PFSK-1 (cell line): ENCODE measurements at regions not wholly inside any gene's neighbourhood (a gene's known extent, or its start where the extent isn't known, plus 50 kb on each side); places are given as distances from the start of the nearest gene placed in this dataset.

Experiments
- FOXP2 ChIP-seq: optimal IDR thresholded peaks from 2 replicates; pipeline ENCODE3; 2011; ENCODE audit warnings: borderline replicate concordance, control low read depth, inconsistent platforms; ENCODE audit not compliant: insufficient read depth; ENCODE audit errors: extremely low read length, extremely low read depth
- POLR2AphosphoS5 ChIP-seq: IDR thresholded peaks from 2 replicates; pipeline ENCODE4 v1.6.1; 2012; ENCODE audit warnings: low read depth, mild to moderate bottlenecking, control low read depth, low read length, moderate library complexity
- SIN3A ChIP-seq: IDR thresholded peaks from 2 replicates; pipeline ENCODE4 v1.6.1; 2012; ENCODE audit warnings: mild to moderate bottlenecking, low read length, moderate library complexity, borderline replicate concordance; ENCODE audit not compliant: insufficient read depth
- TAF1 ChIP-seq: IDR thresholded peaks from 2 replicates; pipeline ENCODE4 v1.6.1; 2012; ENCODE audit warnings: low read length, control low read depth, borderline replicate concordance; ENCODE audit not compliant: insufficient read depth
- TF ChIP-seq, protein P1 (sequence below), 2 experiments: IDR thresholded peaks; 2 replicates each; pipeline versions ENCODE4 v1.6.1 to v1.8.0; 2011 to 2012; ENCODE audit warnings: low read depth in 2 of 2, low read length in 2 of 2, control low read depth in 1 of 2, inconsistent platforms in 1 of 2, mild to moderate bottlenecking in 1 of 2, moderate library complexity in 1 of 2; ENCODE audit not compliant: insufficient read depth in 1 of 2

DNA sequence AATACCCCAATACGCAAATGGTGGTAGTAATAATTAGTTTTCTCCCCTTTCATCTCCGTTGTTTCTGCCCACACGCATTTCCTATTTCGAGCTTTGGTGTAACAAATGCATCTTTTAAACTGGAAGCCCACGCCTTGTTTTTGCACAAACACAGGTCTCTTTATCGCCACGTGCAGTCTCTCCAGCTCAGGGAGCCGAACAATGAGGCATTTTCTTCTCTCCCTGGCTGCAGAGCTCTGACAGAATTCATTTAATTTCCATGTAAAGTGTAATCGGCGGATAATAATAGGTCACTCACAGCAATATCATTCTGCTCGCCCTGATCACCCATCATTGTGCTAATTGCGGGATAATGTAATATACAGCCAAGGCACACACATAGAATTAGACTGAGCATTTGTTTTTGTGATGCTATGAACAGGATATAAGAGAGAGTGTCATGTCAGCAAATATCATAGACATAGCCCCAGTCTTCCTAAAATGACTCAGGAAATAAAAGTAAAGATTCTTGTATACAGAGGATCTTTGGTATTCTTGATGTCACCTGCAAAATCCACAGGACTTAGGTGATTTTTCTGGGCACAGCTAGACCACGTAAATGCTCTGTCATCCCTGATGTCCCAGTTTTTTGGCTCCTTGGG lies 452.6 kb upstream of the CDH11 start:
- TF ChIP-seq, protein P1, sequence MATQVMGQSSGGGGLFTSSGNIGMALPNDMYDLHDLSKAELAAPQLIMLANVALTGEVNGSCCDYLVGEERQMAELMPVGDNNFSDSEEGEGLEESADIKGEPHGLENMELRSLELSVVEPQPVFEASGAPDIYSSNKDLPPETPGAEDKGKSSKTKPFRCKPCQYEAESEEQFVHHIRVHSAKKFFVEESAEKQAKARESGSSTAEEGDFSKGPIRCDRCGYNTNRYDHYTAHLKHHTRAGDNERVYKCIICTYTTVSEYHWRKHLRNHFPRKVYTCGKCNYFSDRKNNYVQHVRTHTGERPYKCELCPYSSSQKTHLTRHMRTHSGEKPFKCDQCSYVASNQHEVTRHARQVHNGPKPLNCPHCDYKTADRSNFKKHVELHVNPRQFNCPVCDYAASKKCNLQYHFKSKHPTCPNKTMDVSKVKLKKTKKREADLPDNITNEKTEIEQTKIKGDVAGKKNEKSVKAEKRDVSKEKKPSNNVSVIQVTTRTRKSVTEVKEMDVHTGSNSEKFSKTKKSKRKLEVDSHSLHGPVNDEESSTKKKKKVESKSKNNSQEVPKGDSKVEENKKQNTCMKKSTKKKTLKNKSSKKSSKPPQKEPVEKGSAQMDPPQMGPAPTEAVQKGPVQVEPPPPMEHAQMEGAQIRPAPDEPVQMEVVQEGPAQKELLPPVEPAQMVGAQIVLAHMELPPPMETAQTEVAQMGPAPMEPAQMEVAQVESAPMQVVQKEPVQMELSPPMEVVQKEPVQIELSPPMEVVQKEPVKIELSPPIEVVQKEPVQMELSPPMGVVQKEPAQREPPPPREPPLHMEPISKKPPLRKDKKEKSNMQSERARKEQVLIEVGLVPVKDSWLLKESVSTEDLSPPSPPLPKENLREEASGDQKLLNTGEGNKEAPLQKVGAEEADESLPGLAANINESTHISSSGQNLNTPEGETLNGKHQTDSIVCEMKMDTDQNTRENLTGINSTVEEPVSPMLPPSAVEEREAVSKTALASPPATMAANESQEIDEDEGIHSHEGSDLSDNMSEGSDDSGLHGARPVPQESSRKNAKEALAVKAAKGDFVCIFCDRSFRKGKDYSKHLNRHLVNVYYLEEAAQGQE (IDR thresholded peaks at IDR 0.05; ENCODE audit: insufficient read depth in 1 of 2, low read depth in 2 of 2, low read length in 2 of 2), result no peak
- TF ChIP-seq TAF1 (no peak), FOXP2 (no peak), POLR2AphosphoS5 (no peak), SIN3A (no peak)

DNA sequence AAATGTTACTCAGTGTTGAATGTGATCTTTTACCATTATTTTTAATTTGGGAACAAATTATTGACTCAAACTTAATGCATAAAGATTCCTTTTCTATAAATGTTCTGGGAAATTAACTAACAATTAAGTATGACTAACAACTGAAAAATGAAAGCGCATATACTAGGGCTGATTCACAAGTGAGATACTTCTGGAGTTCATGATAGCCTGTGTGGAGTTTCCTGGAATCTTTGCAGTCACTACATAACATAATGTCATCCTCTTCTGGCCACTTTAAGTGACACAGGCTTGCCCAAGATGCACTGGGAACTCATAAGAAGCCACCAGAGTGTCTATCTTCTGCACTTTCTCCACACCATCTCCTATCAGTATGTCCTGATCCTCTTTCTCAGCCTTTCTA lies 450.3 kb upstream of the CDH11 start:
- TF ChIP-seq TAF1, result no peak
- TF ChIP-seq, protein P1 (IDR thresholded peaks at IDR 0.05; ENCODE audit: insufficient read depth in 1 of 2, low read depth in 2 of 2, low read length in 2 of 2), result no peak
- no peak for TF ChIP-seq SIN3A
- TF ChIP-seq POLR2AphosphoS5, result no peak
- TF ChIP-seq FOXP2, result no peak

DNA sequence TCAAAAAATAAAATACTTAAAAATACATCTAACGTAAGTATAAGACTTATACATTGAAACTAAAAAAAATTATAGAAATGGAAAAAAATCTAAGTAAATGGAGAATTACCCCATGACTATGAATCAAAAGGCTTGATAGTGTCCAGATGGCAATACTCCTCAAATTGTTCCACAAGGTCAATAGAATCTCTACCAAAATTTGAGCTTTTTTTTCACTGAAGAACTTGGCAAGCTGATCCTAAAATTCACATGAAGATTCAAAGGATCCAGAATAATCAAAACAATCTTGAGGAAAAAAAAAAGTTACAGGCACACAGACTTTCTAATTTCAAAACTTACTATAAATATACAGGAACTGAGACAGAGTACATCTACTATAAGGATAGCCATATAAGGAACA lies 448.4 kb upstream of the CDH11 start:
- TF ChIP-seq POLR2AphosphoS5 (no peak), SIN3A (no peak), FOXP2 (no peak), TAF1 (no peak)
- TF ChIP-seq, protein P1 (IDR thresholded peaks at IDR 0.05; ENCODE audit: insufficient read depth in 1 of 2, low read depth in 2 of 2, low read length in 2 of 2), result no peak

DNA sequence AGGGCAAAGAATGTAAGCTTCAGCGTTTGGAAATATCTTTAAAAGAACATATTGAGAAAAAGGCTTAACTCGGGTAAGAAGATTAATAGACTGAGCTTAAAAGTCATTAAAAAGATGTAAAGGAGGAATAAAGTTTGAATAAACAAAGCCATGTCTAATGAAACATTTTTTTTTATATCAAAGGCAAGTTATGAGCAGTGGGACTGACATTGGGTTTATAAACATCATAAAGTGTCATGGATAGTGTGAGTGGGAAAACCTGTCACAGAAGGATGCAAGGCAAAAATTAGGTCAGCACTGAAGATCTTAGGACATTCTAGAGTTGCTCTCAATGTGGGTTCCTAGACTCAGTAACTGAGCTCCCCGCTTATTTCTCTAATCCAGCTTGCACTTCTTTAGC lies 438.0 kb upstream of the CDH11 start:
- TF ChIP-seq SIN3A (no peak), FOXP2 (no peak), POLR2AphosphoS5 (no peak), TAF1 (no peak)
- TF ChIP-seq, protein P1 (IDR thresholded peaks at IDR 0.05; ENCODE audit: insufficient read depth in 1 of 2, low read depth in 2 of 2, low read length in 2 of 2), result no peak

DNA sequence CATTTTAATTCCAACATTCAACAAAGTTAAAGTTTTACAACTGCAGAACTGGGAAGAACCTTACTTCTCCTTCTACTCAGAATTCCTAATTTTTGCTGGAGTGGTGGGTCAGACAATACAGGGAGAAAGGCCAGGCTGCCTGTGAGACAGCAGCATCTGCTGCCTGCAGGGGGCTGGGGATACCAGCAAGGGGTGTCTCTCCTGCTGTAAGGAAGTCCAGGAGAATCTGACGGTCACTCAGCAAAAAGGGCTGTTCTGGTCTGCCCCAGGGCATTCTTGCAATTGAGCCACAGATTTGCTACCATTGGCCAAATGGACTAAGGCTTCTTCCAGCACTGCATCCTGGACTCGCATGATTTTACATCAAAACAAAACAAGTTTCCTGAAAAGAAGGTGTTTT lies 426.6 kb upstream of the CDH11 start:
- TF ChIP-seq SIN3A (no peak), POLR2AphosphoS5 (no peak), FOXP2 (no peak), TAF1 (no peak)
- TF ChIP-seq, protein P1 (IDR thresholded peaks at IDR 0.05; ENCODE audit: insufficient read depth in 1 of 2, low read depth in 2 of 2, low read length in 2 of 2), result no peak
